CD8-positive, alpha-beta memory T cell (primary cell): ENCODE measurements at regions not wholly inside any gene's neighbourhood (a gene's known extent, or its start where the extent isn't known, plus 50 kb on each side); places are given as distances from the start of the nearest gene placed in this dataset.

Experiments used
- CTCF ChIA-PET: fragments of 350-600 bp; sonication (Branson Sonifier 250); formaldehyde crosslinking; loops from one replicate; lab custom pipeline; 2021; ENCODE audit warnings: antibody characterized with exemption; lab: Charles Lee
- POLR2A ChIA-PET: fragments of 350-600 bp; sonication (Branson Sonifier 250); formaldehyde crosslinking; loops from one replicate; lab custom pipeline; 2021; ENCODE audit warnings: antibody characterized with exemption; lab: Charles Lee
- DNase-seq, 5 donors: peaks; one replicate each; pipeline versions ENCODE4 v3.0.0 to v3.0.0-alpha.2; 2020 to 2022; ENCODE audit warnings: mixed read lengths in 1 of 5
- H3K27ac ChIP-seq: one replicate; pipeline ENCODE4 v1.7.0; 2013; ENCODE audit warnings: low read depth, mild to moderate bottlenecking, low read length, moderate library complexity
- H3K27me3 ChIP-seq: 2 replicates; pipeline ENCODE4 v1.7.0; 2013; ENCODE audit warnings: low read length, mild to moderate bottlenecking; ENCODE audit not compliant: insufficient read depth, poor library complexity, severe bottlenecking
- H3K36me3 ChIP-seq: 2 replicates; pipeline ENCODE4 v1.7.0; 2013; ENCODE audit warnings: mild to moderate bottlenecking, low read length, moderate library complexity; ENCODE audit not compliant: insufficient read depth
- H3K4me1 ChIP-seq: 2 replicates; pipeline ENCODE4 v1.7.0; 2013; ENCODE audit warnings: mild to moderate bottlenecking, low read length, moderate library complexity; ENCODE audit not compliant: insufficient read depth
- H3K4me3 ChIP-seq: 2 replicates; pipeline ENCODE4 v1.7.0; 2013; ENCODE audit warnings: mild to moderate bottlenecking, low read length
- H3K9me3 ChIP-seq: 2 replicates; pipeline ENCODE4 v1.7.0; 2013; ENCODE audit warnings: mild to moderate bottlenecking, low read length
- H3K27ac Mint-ChIP-seq, 8 donors: one replicate each; pipeline ENCODE4 v1.8.0; 2020 to 2021; ENCODE audit warnings: mixed read lengths in 8 of 8, mild to moderate bottlenecking in 6 of 8, inconsistent platforms in 3 of 8, moderate library complexity in 3 of 8
- H3K27me3 Mint-ChIP-seq, 2 donors: one replicate each; pipeline ENCODE4 v1.8.0; 2020 to 2021; ENCODE audit warnings: mixed read lengths in 2 of 2, mild to moderate bottlenecking in 1 of 2, moderate library complexity in 1 of 2
- H3K36me3 Mint-ChIP-seq, 3 donors: one replicate each; pipeline ENCODE4 v1.8.0; 2020 to 2021; ENCODE audit warnings: mixed read lengths in 3 of 3, inconsistent platforms in 1 of 3, mild to moderate bottlenecking in 1 of 3
- H3K4me1 Mint-ChIP-seq, 3 donors: one replicate each; pipeline ENCODE4 v1.8.0; 2020 to 2021; ENCODE audit warnings: mixed read lengths in 3 of 3, inconsistent platforms in 1 of 3, mild to moderate bottlenecking in 1 of 3
- H3K4me3 Mint-ChIP-seq, 7 donors: one replicate each; pipeline ENCODE4 v1.8.0; 2020 to 2021; ENCODE audit warnings: mixed read lengths in 7 of 7, mild to moderate bottlenecking in 6 of 7, moderate library complexity in 4 of 7, inconsistent platforms in 2 of 7
- H3K9me3 Mint-ChIP-seq, 5 donors: one replicate each; pipeline ENCODE4 v1.8.0; 2020 to 2022; ENCODE audit warnings: mixed read lengths in 5 of 5, mild to moderate bottlenecking in 3 of 5, moderate library complexity in 2 of 5, inconsistent platforms in 1 of 5

DNA sequence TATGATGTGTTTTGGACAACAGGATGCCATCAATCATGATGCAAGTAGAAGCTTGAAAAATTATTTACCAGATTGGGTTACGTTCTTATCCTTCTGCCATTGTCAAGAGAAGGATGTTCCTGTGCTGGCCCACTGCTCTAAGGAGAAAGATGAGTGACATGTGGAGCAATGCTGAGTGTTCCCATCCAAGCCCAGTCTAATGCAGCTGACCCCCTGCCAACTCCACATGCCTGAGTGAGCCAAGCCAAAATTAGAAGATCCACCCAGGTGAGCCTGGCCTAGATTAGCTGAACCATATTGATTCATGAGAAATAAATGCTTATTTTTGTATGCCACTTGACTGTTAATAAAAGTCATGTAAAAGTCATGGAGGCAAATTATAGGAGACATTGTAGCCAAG, 446.5 kb downstream of the CNTN3 start:
- Mint-ChIP-seq H3K27ac (no peak overlapping the region), H3K36me3 (peaks cover 0 to 1% (median 0%) of the 10 kb centered on the region in 3 donors)
- CTCF ChIA-PET: no interaction called here

DNA sequence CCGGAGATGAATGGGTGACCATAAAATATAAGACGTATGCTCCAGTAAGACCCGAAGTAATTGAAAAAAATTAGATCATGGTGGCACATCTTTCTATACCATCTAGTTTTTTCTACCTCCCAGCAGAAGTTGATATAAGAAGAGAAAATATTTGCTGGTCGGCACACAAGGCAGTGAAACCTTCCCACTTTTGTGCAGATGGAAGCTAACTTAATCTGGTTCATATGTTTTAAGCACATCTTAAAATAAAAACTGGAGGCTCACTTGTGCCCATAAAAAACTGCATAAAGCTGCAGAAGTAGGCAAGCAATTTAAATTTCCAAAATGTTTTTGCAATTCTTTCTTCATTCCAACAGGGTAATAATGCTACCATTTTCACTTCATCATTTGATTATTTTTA, 449.2 kb downstream of the CNTN3 start:
- ChIA-PET POLR2A (no interaction called here), CTCF (no interaction called here)
- no peak overlapping the region for H3K27ac Mint-ChIP-seq
- no peaks in the 10 kb centered on the region for H3K9me3 ChIP-seq
- H3K27ac ChIP-seq: no peak overlapping the region
- peaks cover 0 to 3% of the 10 kb centered on the region in 2 donors for H3K27me3 Mint-ChIP-seq
- H3K36me3 ChIP-seq: no peaks in the 10 kb centered on the region
- no peak overlapping the region for H3K4me3 ChIP-seq
- no peak for DNase-seq
- no peaks in the 10 kb centered on the region for H3K4me1 ChIP-seq
- peaks cover 0 to 2% (median 0%) of the 10 kb centered on the region in 3 donors for H3K36me3 Mint-ChIP-seq
- H3K4me3 Mint-ChIP-seq: no peak overlapping the region
- no peaks in the 10 kb centered on the region for H3K4me1 Mint-ChIP-seq
- H3K9me3 Mint-ChIP-seq: peaks cover 13 to 32% (median 22%) of the 10 kb centered on the region in 5 donors
- no peaks in the 10 kb centered on the region for H3K27me3 ChIP-seq

More for the DNA sequence above, 446.5 kb downstream of the CNTN3 start:
- H3K27me3 Mint-ChIP-seq: no peaks in the 10 kb centered on the region
- Histone ChIP-seq H3K27ac (no peak overlapping the region), H3K4me1 (no peaks in the 10 kb centered on the region), H3K4me3 (no peak overlapping the region), H3K9me3 (no peaks in the 10 kb centered on the region), H3K27me3 (no peaks in the 10 kb centered on the region), H3K36me3 (no peaks in the 10 kb centered on the region)
- no peaks in the 10 kb centered on the region for H3K4me1 Mint-ChIP-seq
- DNase-seq: no peak
- no peak overlapping the region for H3K4me3 Mint-ChIP-seq
- POLR2A ChIA-PET: no interaction called here
- H3K9me3 Mint-ChIP-seq: peaks cover 4 to 39% (median 9%) of the 10 kb centered on the region in 5 donors

DNA sequence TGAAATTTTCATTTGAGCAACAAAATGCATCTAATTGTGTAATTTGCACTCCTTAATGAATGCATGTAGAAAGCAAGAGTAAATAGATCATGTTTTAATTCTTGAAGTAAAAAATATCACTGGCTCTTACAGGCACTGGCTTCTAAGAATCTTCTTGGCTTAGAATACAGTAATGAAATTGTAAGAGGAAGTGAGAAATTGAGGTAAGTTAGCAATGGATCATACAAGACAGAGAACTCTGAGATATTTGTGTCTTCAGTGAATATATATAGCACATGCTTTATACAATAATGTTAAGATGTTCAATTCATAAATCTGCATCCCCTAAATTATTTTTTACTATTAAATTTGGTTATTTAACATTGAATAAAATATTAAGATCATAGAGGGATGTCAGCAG, 465.0 kb downstream of the CNTN3 start:
- no peaks in the 10 kb centered on the region for H3K4me1 ChIP-seq
- Mint-ChIP-seq H3K4me1 (no peaks in the 10 kb centered on the region), H3K36me3 (no peaks in the 10 kb centered on the region), H3K27me3 (no peaks in the 10 kb centered on the region), H3K4me3 (no peak overlapping the region), H3K27ac (no peak overlapping the region), H3K9me3 (peaks cover 6 to 28% (median 14%) of the 10 kb centered on the region in 5 donors)
- H3K27ac ChIP-seq: no peak overlapping the region
- no peak overlapping the region for H3K4me3 ChIP-seq
- no peaks in the 10 kb centered on the region for H3K9me3 ChIP-seq
- no peaks in the 10 kb centered on the region for H3K27me3 ChIP-seq
- H3K36me3 ChIP-seq: no peaks in the 10 kb centered on the region
- CTCF ChIA-PET: no interaction called here
- no peak for DNase-seq
- POLR2A ChIA-PET: no interaction called here

DNA sequence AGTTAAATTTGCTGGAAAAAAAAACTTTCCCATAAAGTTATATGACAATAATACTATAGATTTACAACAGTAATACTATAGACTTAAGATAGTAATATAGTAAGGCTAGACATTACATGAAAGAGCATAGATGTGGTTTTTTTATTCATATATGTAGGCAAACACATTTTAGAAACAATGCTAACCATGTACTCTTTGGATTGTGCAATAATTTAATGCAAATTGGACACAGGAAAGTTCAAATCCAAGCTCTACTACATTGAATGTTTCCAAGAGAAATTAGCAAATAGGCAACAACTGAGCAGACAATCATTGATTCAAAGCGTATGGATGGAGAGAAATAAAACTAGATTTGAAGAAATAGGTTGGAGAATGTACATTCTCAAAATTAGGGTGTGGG, 469.2 kb downstream of the CNTN3 start:
- no peaks in the 10 kb centered on the region for H3K9me3 ChIP-seq
- H3K4me1 ChIP-seq: no peaks in the 10 kb centered on the region
- H3K4me3 Mint-ChIP-seq: no peak overlapping the region
- H3K27me3 Mint-ChIP-seq: no peaks in the 10 kb centered on the region
- peaks cover 6 to 15% (median 10%) of the 10 kb centered on the region in 5 donors for H3K9me3 Mint-ChIP-seq
- no peaks in the 10 kb centered on the region for H3K36me3 Mint-ChIP-seq
- no peaks in the 10 kb centered on the region for H3K36me3 ChIP-seq
- H3K4me3 ChIP-seq: no peak overlapping the region
- H3K27ac Mint-ChIP-seq: no peak overlapping the region
- no peak for DNase-seq
- no peak overlapping the region for H3K27ac ChIP-seq
- ChIA-PET CTCF (no interaction called here), POLR2A (interaction anchor here (0.5 kb wide), 1 partner anchor 119 kb away, joined by 3 read pairs; no protein-coding TSS in a partner anchor)
- H3K4me1 Mint-ChIP-seq: no peaks in the 10 kb centered on the region
- H3K27me3 ChIP-seq: no peaks in the 10 kb centered on the region

DNA sequence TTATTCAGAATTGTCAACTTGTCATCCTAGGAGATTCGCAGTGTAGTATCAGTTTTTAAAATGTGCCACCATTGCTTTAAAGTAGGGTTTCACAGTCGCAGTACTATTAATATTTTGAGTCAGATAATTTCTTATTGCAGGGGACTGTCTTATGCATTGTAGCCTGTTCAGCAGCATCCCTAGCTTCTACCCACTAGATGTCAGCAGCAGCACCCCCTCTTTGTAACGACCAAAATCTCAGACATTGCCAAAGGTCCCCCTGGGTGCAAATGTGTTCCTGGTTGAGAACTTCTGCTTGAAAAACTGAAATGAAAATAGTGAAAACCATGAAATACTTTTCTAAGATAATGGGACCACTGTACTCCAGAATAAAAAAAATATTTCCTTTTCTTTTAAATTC, 474.8 kb downstream of the CNTN3 start:
- Histone ChIP-seq H3K27me3 (no peaks in the 10 kb centered on the region), H3K36me3 (no peaks in the 10 kb centered on the region), H3K27ac (no peak overlapping the region), H3K4me1 (no peaks in the 10 kb centered on the region), H3K4me3 (no peak overlapping the region), H3K9me3 (no peaks in the 10 kb centered on the region)
- ChIA-PET POLR2A (no interaction called here), CTCF (no interaction called here)
- H3K36me3 Mint-ChIP-seq: no peaks in the 10 kb centered on the region
- peaks cover 2 to 32% (median 18%) of the 10 kb centered on the region in 5 donors for H3K9me3 Mint-ChIP-seq
- no peak for DNase-seq
- no peaks in the 10 kb centered on the region for H3K27me3 Mint-ChIP-seq
- no peaks in the 10 kb centered on the region for H3K4me1 Mint-ChIP-seq
- H3K27ac Mint-ChIP-seq: no peak overlapping the region
- no peak overlapping the region for H3K4me3 Mint-ChIP-seq

DNA sequence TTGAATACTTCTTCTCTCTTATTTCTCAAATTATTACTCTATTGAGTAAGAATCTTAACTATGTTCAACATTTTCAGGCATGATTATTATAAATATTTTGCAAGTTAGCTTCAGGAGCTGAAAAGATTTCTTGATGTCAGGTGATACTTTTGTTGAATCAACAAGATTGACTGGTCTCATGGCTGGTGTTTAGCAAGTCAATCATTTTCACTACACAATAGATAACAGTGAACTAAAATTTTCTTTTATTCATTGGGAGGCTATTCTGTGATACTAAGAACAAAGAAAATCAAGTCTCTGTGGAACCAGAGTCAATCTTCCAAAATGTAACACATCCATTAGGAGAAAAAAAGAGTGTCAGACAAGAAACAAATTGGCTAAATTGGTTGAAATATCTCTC, 476.7 kb downstream of the CNTN3 start:
- DNase-seq: no peak
- ChIA-PET CTCF (no interaction called here), POLR2A (no interaction called here)
- Histone ChIP-seq H3K36me3 (no peaks in the 10 kb centered on the region), H3K27me3 (no peaks in the 10 kb centered on the region), H3K4me1 (no peaks in the 10 kb centered on the region), H3K27ac (no peak overlapping the region), H3K4me3 (no peak overlapping the region), H3K9me3 (no peaks in the 10 kb centered on the region)
- Mint-ChIP-seq H3K9me3 (peaks cover 4 to 31% (median 17%) of the 10 kb centered on the region in 5 donors), H3K27ac (no peak overlapping the region), H3K4me1 (no peaks in the 10 kb centered on the region), H3K36me3 (no peaks in the 10 kb centered on the region), H3K4me3 (no peak overlapping the region), H3K27me3 (no peaks in the 10 kb centered on the region)

DNA sequence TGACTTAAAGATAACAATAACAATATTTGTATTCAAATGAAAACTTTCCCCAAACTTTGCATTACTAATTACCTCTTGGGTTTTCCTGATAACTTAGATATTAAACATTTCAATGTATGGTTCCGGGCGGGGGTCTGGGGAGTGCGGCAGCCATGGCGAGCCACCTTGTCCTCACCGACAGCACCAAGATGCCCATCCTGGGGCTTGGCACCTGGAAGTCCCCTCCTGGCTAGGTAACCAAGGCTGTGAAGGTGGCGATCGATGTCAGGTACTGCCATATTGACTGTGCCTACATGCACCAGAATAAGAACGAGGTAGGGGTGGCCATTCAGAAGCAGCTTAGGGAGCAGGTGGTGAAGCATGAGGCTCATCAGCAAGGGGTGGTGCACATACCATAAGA, 478.7 kb downstream of the CNTN3 start:
- ChIA-PET CTCF (no interaction called here), POLR2A (no interaction called here)
- H3K4me1 Mint-ChIP-seq: no peaks in the 10 kb centered on the region
- H3K27me3 Mint-ChIP-seq: no peaks in the 10 kb centered on the region
- no peaks in the 10 kb centered on the region for H3K36me3 ChIP-seq
- no peaks in the 10 kb centered on the region for H3K36me3 Mint-ChIP-seq
- peaks cover 8 to 31% (median 17%) of the 10 kb centered on the region in 5 donors for H3K9me3 Mint-ChIP-seq
- no peaks in the 10 kb centered on the region for H3K27me3 ChIP-seq
- no peaks in the 10 kb centered on the region for H3K4me1 ChIP-seq
- DNase-seq: no peak
- no peak overlapping the region for H3K27ac ChIP-seq
- no peak overlapping the region for H3K4me3 ChIP-seq
- H3K27ac Mint-ChIP-seq: no peak overlapping the region
- no peak overlapping the region for H3K4me3 Mint-ChIP-seq
- H3K9me3 ChIP-seq: no peaks in the 10 kb centered on the region

DNA sequence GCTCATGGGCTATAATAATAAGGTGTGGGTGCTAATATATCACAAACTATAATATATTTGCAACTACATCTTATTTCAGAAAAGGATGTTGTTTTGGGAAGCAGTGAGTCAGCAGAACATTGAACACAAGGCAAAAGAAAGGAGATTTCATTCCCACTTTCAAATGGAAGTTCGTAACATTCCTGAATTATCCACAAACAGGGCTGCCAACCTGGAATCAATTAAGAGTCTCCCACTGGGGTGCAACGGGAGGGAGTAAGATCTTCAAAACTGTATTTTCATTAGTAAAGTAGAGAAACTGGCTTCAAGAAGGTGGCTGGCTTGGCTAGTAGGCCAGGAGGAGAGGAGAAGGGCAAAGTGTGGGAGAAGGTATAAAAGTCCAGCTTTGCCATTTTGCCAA, 479.6 kb downstream of the CNTN3 start:
- Mint-ChIP-seq H3K27me3 (no peaks in the 10 kb centered on the region), H3K36me3 (no peaks in the 10 kb centered on the region), H3K4me1 (no peaks in the 10 kb centered on the region), H3K9me3 (peaks cover 9 to 37% (median 19%) of the 10 kb centered on the region in 5 donors), H3K27ac (no peak overlapping the region), H3K4me3 (no peak overlapping the region)
- Histone ChIP-seq H3K9me3 (no peaks in the 10 kb centered on the region), H3K36me3 (no peaks in the 10 kb centered on the region), H3K4me1 (no peaks in the 10 kb centered on the region), H3K4me3 (no peak overlapping the region), H3K27me3 (no peaks in the 10 kb centered on the region), H3K27ac (no peak overlapping the region)
- no peak for DNase-seq
- ChIA-PET CTCF (no interaction called here), POLR2A (no interaction called here)
